ENCODE measurements at regions not wholly inside any gene's neighbourhood (a gene's known extent, or its start where the extent isn't known, plus 50 kb on each side); places are given as distances from the start of the nearest gene placed in this dataset.

DNA sequence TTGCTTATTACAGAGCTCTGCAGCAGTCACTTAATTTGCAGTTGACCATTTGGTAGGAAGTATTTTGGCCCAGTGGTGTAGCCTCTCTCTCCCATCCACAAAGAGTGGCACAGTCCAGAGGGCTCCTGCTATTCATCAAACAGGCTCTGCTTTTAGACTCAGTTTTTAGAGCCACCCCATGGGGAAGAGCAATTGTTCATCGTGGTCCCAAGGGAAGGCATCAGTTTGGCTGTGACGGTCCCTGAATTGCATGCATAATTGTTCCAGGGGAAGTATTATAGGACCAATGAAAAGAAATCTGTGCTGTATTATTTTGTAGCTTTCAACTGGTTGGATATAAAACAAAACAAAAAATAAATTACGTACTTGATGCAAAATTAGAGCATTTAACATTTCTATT is 799.0 kb downstream of the DACH1 start:
- Histone ChIP-seq H3K4me1 (ENCODE audit: control extremely low read depth in 1 of 4, control insufficient read depth in 4 of 4, insufficient read depth in 4 of 4, low read length in 3 of 4) (no peaks in the 10 kb centered on the region), H3K4me3 (ENCODE audit: control insufficient read depth in 1 of 7, extremely low read depth in 1 of 7, insufficient read depth in 4 of 7, low read depth in 2 of 7, low read length in 6 of 7) (no peak overlapping the region), H3K27ac (ENCODE audit: insufficient read depth in 1 of 2, low read depth in 1 of 2, low read length in 2 of 2, poor library complexity in 1 of 2, severe bottlenecking in 2 of 2) (no peak overlapping the region), H3K27me3 (replicated peaks in 2 of 5; ENCODE audit: control insufficient read depth in 4 of 5, insufficient read depth in 5 of 5, low read length in 4 of 5) (no peaks in the 10 kb centered on the region), H3K9me3 (ENCODE audit: control extremely low read depth in 1 of 5, control insufficient read depth in 4 of 5, insufficient read depth in 2 of 5, low read depth in 1 of 5, low read length in 4 of 5) (no peaks in the 10 kb centered on the region), H3K36me3 (ENCODE audit: control insufficient read depth in 4 of 4, insufficient read depth in 4 of 4, low read length in 3 of 4) (no peaks in the 10 kb centered on the region)
- WGBS (ENCODE audit: insufficient coverage), result 100% methylated on average over 2 of the region's 3 CpGs
- ChIA-PET POLR2A (no interaction called here), CTCF (interaction anchor here (0.7 kb wide), 1 partner anchor 15 kb away, joined by 4 read pairs; no protein-coding TSS in a partner anchor)
- DNase-seq, result no peak

GRCh38 chr13:71067165-71067815 is 799.7 kb downstream of the DACH1 start:
- CTCF ChIA-PET, result no interaction called here
- Histone ChIP-seq H3K27ac (ENCODE audit: insufficient read depth in 1 of 2, low read depth in 1 of 2, low read length in 2 of 2, poor library complexity in 1 of 2, severe bottlenecking in 2 of 2) (no peak overlapping the region), H3K4me1 (ENCODE audit: control extremely low read depth in 1 of 4, control insufficient read depth in 4 of 4, insufficient read depth in 4 of 4, low read length in 3 of 4) (no peaks in the 10 kb centered on the region), H3K27me3 (replicated peaks in 2 of 5; ENCODE audit: control insufficient read depth in 4 of 5, insufficient read depth in 5 of 5, low read length in 4 of 5) (no peaks in the 10 kb centered on the region), H3K9me3 (ENCODE audit: control extremely low read depth in 1 of 5, control insufficient read depth in 4 of 5, insufficient read depth in 2 of 5, low read depth in 1 of 5, low read length in 4 of 5) (peaks cover 0 to 5% (median 0%) of the 10 kb centered on the region in 5 experiments), H3K36me3 (ENCODE audit: control insufficient read depth in 4 of 4, insufficient read depth in 4 of 4, low read length in 3 of 4) (no peaks in the 10 kb centered on the region), H3K4me3 (ENCODE audit: control insufficient read depth in 1 of 7, extremely low read depth in 1 of 7, insufficient read depth in 4 of 7, low read depth in 2 of 7, low read length in 6 of 7) (no peak overlapping the region)
- POLR2A ChIA-PET, result no interaction called here
- DNase-seq, result no peak
- 100% methylated on average over 2 of the region's 3 CpGs for WGBS (ENCODE audit: insufficient coverage)

GRCh38 chr13:71056581-71056980 is 810.4 kb downstream of the DACH1 start:
- DNase-seq, result no peak
- ChIA-PET CTCF (no interaction called here), POLR2A (no interaction called here)
- no peaks in the 10 kb centered on the region for H3K4me1 ChIP-seq (ENCODE audit: control extremely low read depth in 1 of 4, control insufficient read depth in 4 of 4, insufficient read depth in 4 of 4, low read length in 3 of 4)
- H3K27me3 ChIP-seq (replicated peaks in 2 of 5; ENCODE audit: control insufficient read depth in 4 of 5, insufficient read depth in 5 of 5, low read length in 4 of 5), result no peaks in the 10 kb centered on the region
- no CpG with 5 or more reads among the region's 4 CpGs for WGBS (ENCODE audit: insufficient coverage)
- H3K27ac ChIP-seq (ENCODE audit: insufficient read depth in 1 of 2, low read depth in 1 of 2, low read length in 2 of 2, poor library complexity in 1 of 2, severe bottlenecking in 2 of 2), result no peak overlapping the region
- no peaks in the 10 kb centered on the region for H3K36me3 ChIP-seq (ENCODE audit: control insufficient read depth in 4 of 4, insufficient read depth in 4 of 4, low read length in 3 of 4)
- H3K9me3 ChIP-seq (ENCODE audit: control extremely low read depth in 1 of 5, control insufficient read depth in 4 of 5, insufficient read depth in 2 of 5, low read depth in 1 of 5, low read length in 4 of 5), result peaks cover 0 to 12% (median 2%) of the 10 kb centered on the region in 5 experiments
- H3K4me3 ChIP-seq (ENCODE audit: control insufficient read depth in 1 of 7, extremely low read depth in 1 of 7, insufficient read depth in 4 of 7, low read depth in 2 of 7, low read length in 6 of 7), result no peak overlapping the region

DNA sequence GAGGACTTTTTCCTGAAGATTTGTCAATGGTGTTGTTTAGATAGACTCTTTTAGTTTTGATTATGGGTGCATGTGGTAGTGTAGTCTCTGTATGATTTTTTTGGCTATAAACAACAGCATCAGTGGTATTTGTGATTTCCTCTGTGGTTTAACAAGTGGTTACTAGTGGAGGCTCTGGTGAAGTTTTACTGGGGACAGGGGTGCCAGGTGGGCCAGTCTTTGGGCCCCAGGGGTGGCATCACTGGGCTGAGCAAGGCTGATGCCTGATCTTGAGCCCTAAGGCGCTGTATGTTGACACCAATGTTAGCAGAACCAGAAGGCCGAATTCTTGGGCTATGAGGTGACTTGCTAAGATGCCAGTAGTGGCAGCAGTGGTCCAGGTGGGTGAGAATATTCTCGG is 811.4 kb downstream of the DACH1 start:
- 77% methylated on average over 3 of the region's 3 CpGs for WGBS (ENCODE audit: insufficient coverage)
- Histone ChIP-seq H3K9me3 (ENCODE audit: control extremely low read depth in 1 of 5, control insufficient read depth in 4 of 5, insufficient read depth in 2 of 5, low read depth in 1 of 5, low read length in 4 of 5) (peaks cover 0 to 10% (median 2%) of the 10 kb centered on the region in 5 experiments), H3K36me3 (ENCODE audit: control insufficient read depth in 4 of 4, insufficient read depth in 4 of 4, low read length in 3 of 4) (no peaks in the 10 kb centered on the region), H3K27me3 (replicated peaks in 2 of 5; ENCODE audit: control insufficient read depth in 4 of 5, insufficient read depth in 5 of 5, low read length in 4 of 5) (no peaks in the 10 kb centered on the region), H3K4me1 (ENCODE audit: control extremely low read depth in 1 of 4, control insufficient read depth in 4 of 4, insufficient read depth in 4 of 4, low read length in 3 of 4) (no peaks in the 10 kb centered on the region), H3K4me3 (ENCODE audit: control insufficient read depth in 1 of 7, extremely low read depth in 1 of 7, insufficient read depth in 4 of 7, low read depth in 2 of 7, low read length in 6 of 7) (no peak overlapping the region), H3K27ac (ENCODE audit: insufficient read depth in 1 of 2, low read depth in 1 of 2, low read length in 2 of 2, poor library complexity in 1 of 2, severe bottlenecking in 2 of 2) (no peak overlapping the region)
- no peak for DNase-seq
- POLR2A ChIA-PET, result no interaction called here
- CTCF ChIA-PET, result no interaction called here

DNA sequence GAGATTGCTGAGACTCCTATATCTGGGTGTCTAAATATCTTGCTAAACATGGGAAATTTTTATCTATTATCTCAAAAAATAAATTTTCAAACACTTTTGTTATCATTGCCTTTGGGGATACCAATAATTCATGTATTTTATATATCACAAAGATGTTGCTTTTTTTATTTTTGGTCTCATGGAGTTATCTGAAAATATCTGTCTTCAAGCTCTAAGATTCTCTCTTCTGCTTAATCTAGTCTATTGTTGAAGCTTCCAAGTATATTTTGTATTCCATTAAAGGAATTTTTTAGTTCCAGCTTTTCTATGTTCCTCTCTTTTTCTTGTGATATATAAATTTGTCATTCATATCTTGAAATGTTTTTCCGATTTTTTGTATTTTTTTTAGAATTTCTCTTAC is 812.0 kb downstream of the DACH1 start:
- H3K27me3 ChIP-seq (replicated peaks in 2 of 5; ENCODE audit: control insufficient read depth in 4 of 5, insufficient read depth in 5 of 5, low read length in 4 of 5), result no peaks in the 10 kb centered on the region

GRCh38 chr13:71054358-71054757 is 812.6 kb downstream of the DACH1 start:
- H3K36me3 ChIP-seq (ENCODE audit: control insufficient read depth in 4 of 4, insufficient read depth in 4 of 4, low read length in 3 of 4), result no peaks in the 10 kb centered on the region
- peak in 2 of 3 donors; percentile 1 to 10 for DNase-seq
- H3K9me3 ChIP-seq (ENCODE audit: control extremely low read depth in 1 of 5, control insufficient read depth in 4 of 5, insufficient read depth in 2 of 5, low read depth in 1 of 5, low read length in 4 of 5), result peaks cover 0 to 10% (median 2%) of the 10 kb centered on the region in 5 experiments
- H3K4me3 ChIP-seq (ENCODE audit: control insufficient read depth in 1 of 7, extremely low read depth in 1 of 7, insufficient read depth in 4 of 7, low read depth in 2 of 7, low read length in 6 of 7), result no peak overlapping the region
- ChIA-PET CTCF (no interaction called here), POLR2A (no interaction called here)
- no CpG with 5 or more reads among the region's 1 CpG for WGBS (ENCODE audit: insufficient coverage)
- H3K4me1 ChIP-seq (ENCODE audit: control extremely low read depth in 1 of 4, control insufficient read depth in 4 of 4, insufficient read depth in 4 of 4, low read length in 3 of 4), result no peaks in the 10 kb centered on the region
- no peak overlapping the region for H3K27ac ChIP-seq (ENCODE audit: insufficient read depth in 1 of 2, low read depth in 1 of 2, low read length in 2 of 2, poor library complexity in 1 of 2, severe bottlenecking in 2 of 2)
- H3K27me3 ChIP-seq (replicated peaks in 2 of 5; ENCODE audit: control insufficient read depth in 4 of 5, insufficient read depth in 5 of 5, low read length in 4 of 5), result no peaks in the 10 kb centered on the region

More for the DNA sequence above, 812.0 kb downstream of the DACH1 start:
- ChIA-PET POLR2A (no interaction called here), CTCF (no interaction called here)
- WGBS (ENCODE audit: insufficient coverage), result no CpG with 5 or more reads among the region's 1 CpG
- Histone ChIP-seq H3K36me3 (ENCODE audit: control insufficient read depth in 4 of 4, insufficient read depth in 4 of 4, low read length in 3 of 4) (no peaks in the 10 kb centered on the region), H3K27ac (ENCODE audit: insufficient read depth in 1 of 2, low read depth in 1 of 2, low read length in 2 of 2, poor library complexity in 1 of 2, severe bottlenecking in 2 of 2) (no peak overlapping the region), H3K9me3 (ENCODE audit: control extremely low read depth in 1 of 5, control insufficient read depth in 4 of 5, insufficient read depth in 2 of 5, low read depth in 1 of 5, low read length in 4 of 5) (peaks cover 0 to 10% (median 2%) of the 10 kb centered on the region in 5 experiments), H3K4me1 (ENCODE audit: control extremely low read depth in 1 of 4, control insufficient read depth in 4 of 4, insufficient read depth in 4 of 4, low read length in 3 of 4) (no peaks in the 10 kb centered on the region), H3K4me3 (ENCODE audit: control insufficient read depth in 1 of 7, extremely low read depth in 1 of 7, insufficient read depth in 4 of 7, low read depth in 2 of 7, low read length in 6 of 7) (no peak overlapping the region)
- no peak for DNase-seq

- H3K27ac ChIP-seq (ENCODE audit: insufficient read depth in 1 of 2, low read depth in 1 of 2, low read length in 2 of 2, poor library complexity in 1 of 2, severe bottlenecking in 2 of 2), result no peak overlapping the region
- peaks cover 0 to 10% (median 2%) of the 10 kb centered on the region in 5 experiments for H3K9me3 ChIP-seq (ENCODE audit: control extremely low read depth in 1 of 5, control insufficient read depth in 4 of 5, insufficient read depth in 2 of 5, low read depth in 1 of 5, low read length in 4 of 5)
- CTCF ChIA-PET, result no interaction called here
- H3K27me3 ChIP-seq (replicated peaks in 2 of 5; ENCODE audit: control insufficient read depth in 4 of 5, insufficient read depth in 5 of 5, low read length in 4 of 5), result no peaks in the 10 kb centered on the region
- no peaks in the 10 kb centered on the region for H3K36me3 ChIP-seq (ENCODE audit: control insufficient read depth in 4 of 4, insufficient read depth in 4 of 4, low read length in 3 of 4)
- 100% methylated on average over 1 of the region's 2 CpGs for whole genome bisulfite sequencing (ENCODE audit: insufficient coverage)
- H3K4me1 ChIP-seq (ENCODE audit: control extremely low read depth in 1 of 4, control insufficient read depth in 4 of 4, insufficient read depth in 4 of 4, low read length in 3 of 4), result no peaks in the 10 kb centered on the region
- POLR2A ChIA-PET, result no interaction called here
- H3K4me3 ChIP-seq (ENCODE audit: control insufficient read depth in 1 of 7, extremely low read depth in 1 of 7, insufficient read depth in 4 of 7, low read depth in 2 of 7, low read length in 6 of 7), result no peak overlapping the region
- DNase-seq, result no peak
These were observed 815.4 kb downstream of the DACH1 start for GRCh38 chr13:71051573-71051972.
